GM12878 (cell line): ENCODE measurements at regions not wholly inside any gene's neighbourhood (a gene's known extent, or its start where the extent isn't known, plus 50 kb on each side); places are given as distances from the start of the nearest gene placed in this dataset.

Source experiments
- ATF3 ChIP-seq: IDR thresholded peaks from 2 replicates; pipeline ENCODE4 v1.6.1; 2011; ENCODE audit warnings: low read depth, mild to moderate bottlenecking, low read length, moderate library complexity, borderline replicate concordance; ENCODE audit errors: extremely low read depth
- BACH1 ChIP-seq: fragments of 450-650 bp; IDR thresholded peaks from 2 replicates; pipeline ENCODE4 v1.6.1; 2017; ENCODE audit warnings: mild to moderate bottlenecking, borderline replicate concordance
- CTCF ChIP-seq, 3 experiments: IDR thresholded peaks in 2 of 3; conservative IDR thresholded peaks in 1 of 3; 2 replicates each; pipeline ENCODE4 v1.5.1; 2011; ENCODE audit warnings: low read depth in 3 of 3, low read length in 3 of 3, mild to moderate bottlenecking in 3 of 3, control low read depth in 2 of 3, moderate library complexity in 2 of 3, inconsistent platforms in 1 of 3, mixed read lengths in 1 of 3; ENCODE audit not compliant: control insufficient read depth in 2 of 3, insufficient read depth in 1 of 3; ENCODE audit errors: extremely low read depth in 1 of 3
- EP300 ChIP-seq, 2 experiments: fragments of 150-350 bp in 1 of 2; IDR thresholded peaks; 2 replicates each; pipeline ENCODE4 v1.6.1; 2011 to 2012; ENCODE audit warnings: low read depth in 2 of 2, low read length in 2 of 2, borderline replicate concordance in 1 of 2, improper control_type of control experiment in 1 of 2, inconsistent platforms in 1 of 2; ENCODE audit not compliant: control insufficient read depth in 1 of 2
- FOXK2 ChIP-seq: fragments of 450-650 bp; IDR thresholded peaks from 2 replicates; pipeline ENCODE4 v1.6.1; 2017; ENCODE audit warnings: mild to moderate bottlenecking, moderate library complexity
- NR2C1 ChIP-seq: fragments of 450-650 bp; IDR thresholded peaks from 2 replicates; pipeline ENCODE4 v1.6.1; 2017; ENCODE audit warnings: antibody characterized with exemption, mild to moderate bottlenecking, moderate library complexity
- REST ChIP-seq: IDR thresholded peaks from 2 replicates; pipeline ENCODE4 v1.6.1; 2012; ENCODE audit warnings: mild to moderate bottlenecking, low read depth, low read length
- SMARCA5 ChIP-seq: fragments of 450-650 bp; IDR thresholded peaks from 2 replicates; pipeline ENCODE4 v1.6.1; 2017; ENCODE audit warnings: mild to moderate bottlenecking
- SUZ12 ChIP-seq: fragments of 200-600 bp; sonication (generic); IDR thresholded peaks from one replicate; pipeline ENCODE4 v1.6.1; 2018; ENCODE audit warnings: antibody characterized with exemption, mild to moderate bottlenecking; ENCODE audit not compliant: unreplicated experiment

GRCh38 chr17:72417627-72418026, 296.8 kb downstream of the SOX9 start:
- TF ChIP-seq SUZ12 (no peak), ATF3 (no peak), EP300 (IDR thresholded peaks at IDR 0.05; ENCODE audit: borderline replicate concordance in 1 of 2, control insufficient read depth in 1 of 2, low read depth in 2 of 2, low read length in 2 of 2) (no peak), SMARCA5 (no peak), CTCF (IDR thresholded peaks at IDR 0.05 in 2 of 3, conservative IDR thresholded peaks at IDR 0.05 in 1 of 3; ENCODE audit: control insufficient read depth in 2 of 3, extremely low read depth in 1 of 3, insufficient read depth in 1 of 3, low read depth in 3 of 3, low read length in 3 of 3) (no peak), FOXK2 (no peak), BACH1 (no peak), REST (no peak), NR2C1 (no peak)
